ENCODE measurements at regions not wholly inside any gene's neighbourhood (a gene's known extent, or its start where the extent isn't known, plus 50 kb on each side); places are given as distances from the start of the nearest gene placed in this dataset.
"Not testable (repeated sequence)": the region's sequence is repeated elsewhere in the genome, so short reads cannot be mapped to it uniquely, and the experiment has no call there.

DNA sequence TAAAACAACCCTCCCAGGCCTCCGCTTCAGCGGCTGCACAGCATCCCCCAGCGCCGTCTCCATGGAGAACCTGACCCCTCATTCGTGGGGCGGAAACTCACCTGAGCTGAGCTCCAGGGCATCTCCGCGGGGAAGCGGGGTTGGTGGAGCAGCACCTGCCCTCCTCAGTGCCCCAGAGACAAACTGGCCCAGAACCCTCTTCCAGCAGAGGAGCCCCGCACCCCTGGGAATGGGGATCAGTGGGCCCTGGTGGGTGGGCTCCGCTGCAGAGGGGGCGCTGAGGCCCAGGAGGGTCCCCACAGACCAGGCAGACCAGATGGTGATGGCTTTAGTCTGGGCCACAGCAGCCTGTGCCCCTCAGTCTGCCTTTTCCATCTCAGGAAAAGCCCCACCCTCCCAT lies 261.2 kb downstream of the ADGRD1 start:
- not testable (repeated sequence) for DNase-seq

DNA sequence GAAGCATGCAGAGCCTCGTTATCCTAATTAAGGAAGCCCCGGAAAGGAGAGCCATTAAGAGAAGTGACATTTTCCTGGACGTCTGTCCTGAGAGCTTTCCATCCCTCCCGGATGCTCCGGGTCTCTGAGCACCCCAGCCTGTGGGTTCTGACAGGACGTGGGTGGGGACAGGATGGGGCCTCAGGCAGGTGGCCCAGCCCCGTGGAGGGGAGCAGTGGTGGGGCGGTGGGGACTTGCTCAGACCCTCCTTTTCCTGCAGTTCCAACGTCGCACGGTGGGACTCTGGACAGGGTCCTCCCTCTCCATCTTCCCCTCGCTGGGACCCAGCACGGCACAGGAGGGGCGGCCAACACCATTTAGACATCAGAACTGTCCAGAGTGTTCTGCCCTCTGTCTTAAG lies 262.9 kb downstream of the ADGRD1 start:
- DNase-seq: not testable (repeated sequence)

DNA sequence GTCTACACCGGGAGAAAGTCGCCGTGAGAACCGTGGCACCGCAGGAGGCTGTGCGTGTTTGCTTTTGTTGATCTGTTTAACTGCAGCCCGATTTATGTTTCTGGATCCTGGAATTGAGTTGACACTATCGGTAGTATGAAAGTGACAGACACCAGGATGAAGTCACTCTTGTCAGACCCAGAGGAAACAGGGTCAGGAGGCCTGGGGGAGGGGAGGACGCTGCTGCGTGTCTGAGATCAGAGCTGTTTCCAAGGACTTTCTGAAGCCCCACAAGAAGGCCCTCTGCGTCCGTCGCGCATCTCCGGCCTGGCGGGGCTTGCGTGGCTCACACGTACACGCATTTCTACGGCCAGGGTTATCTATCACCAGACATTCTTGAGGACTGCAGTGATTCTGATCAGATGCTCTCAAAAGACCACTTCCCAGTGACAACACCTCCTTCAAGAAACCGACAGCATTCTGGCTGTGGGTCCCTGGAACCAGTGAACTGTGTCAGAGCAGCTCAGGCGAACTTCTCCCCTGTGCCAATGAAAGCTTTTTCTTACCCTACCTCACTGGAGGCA lies 263.4 kb downstream of the ADGRD1 start:
- DNase-seq: no peak

DNA sequence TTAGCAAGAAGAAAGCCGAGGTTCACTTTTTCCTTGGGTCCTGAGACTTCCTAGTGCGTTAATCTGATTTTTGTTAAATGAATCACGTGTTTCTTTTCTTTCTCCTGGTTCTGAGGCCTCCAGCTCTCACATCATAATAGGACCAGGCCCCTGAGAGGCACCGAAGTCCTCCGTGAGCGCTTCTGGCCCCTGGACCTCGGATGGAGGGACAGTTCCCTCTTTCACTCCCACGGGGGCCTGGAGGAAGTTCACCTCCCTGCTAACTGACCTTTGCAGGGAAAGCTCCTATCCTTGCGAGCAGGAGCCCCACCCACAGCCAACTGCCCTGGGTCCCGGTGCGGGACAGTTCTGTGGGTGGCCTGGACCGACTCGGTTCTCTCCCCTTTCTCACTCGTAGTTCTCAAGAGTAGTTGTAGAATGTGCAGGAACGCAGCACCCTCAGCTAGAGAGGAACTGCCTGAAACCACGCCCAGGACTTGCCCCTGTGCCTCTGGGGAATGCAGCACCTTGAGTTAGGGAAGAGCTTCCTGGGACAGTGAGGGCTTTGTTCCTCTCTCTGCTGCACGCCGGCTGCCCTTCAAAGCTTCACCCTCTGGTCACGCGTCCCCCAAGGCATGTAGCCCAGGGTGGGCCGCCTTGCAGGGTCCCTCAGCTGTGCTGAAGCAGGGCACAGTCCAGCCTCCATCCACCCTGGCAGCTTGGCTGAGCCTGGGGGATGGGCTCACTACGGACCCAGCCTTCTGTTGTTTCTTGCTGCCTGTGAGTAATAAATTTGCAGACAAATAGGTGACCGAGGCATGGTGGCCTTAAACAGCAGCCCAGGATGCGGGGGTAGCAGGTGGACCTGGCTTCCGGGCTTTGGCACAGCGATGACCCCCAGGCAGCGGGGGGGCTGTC lies 264.6 kb downstream of the ADGRD1 start:
- DNase-seq: no peak

DNA sequence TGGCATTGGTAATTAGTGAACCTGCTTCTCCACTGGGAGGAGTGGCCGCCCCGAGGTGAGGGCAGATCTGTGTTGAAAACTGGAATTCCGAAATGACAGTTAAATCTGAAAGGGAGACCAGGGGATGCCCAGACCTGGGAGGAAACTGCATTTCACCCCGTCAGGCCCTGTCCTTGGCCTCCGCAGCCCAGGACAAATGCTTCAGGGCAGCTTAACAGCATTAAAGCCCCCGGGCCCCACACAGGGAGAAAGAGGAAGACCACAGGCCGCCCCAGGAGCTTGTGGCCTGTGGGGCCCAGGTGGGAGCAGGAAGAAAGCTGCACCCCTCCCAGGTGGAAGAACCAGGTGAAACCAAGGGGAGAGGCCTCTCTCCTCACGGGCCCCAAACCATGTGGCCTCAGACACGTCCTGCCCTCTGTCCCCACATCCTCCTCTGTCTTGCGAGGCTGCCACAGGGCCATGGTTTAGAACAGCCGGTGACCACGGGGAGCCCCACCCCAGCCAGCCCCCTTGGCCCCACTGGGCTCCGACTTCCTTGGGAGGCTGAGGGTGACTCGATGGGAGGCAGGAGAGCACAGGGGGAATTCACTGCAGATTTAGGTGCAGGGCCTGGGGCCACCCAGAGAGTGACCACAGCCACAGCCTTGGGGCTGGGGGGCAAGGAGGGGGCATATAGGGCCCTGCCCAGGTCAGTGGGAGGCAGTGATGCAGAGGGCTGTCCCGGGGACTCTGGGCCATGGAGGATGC lies 265.4 kb downstream of the ADGRD1 start:
- DNase-seq: no peak

DNA sequence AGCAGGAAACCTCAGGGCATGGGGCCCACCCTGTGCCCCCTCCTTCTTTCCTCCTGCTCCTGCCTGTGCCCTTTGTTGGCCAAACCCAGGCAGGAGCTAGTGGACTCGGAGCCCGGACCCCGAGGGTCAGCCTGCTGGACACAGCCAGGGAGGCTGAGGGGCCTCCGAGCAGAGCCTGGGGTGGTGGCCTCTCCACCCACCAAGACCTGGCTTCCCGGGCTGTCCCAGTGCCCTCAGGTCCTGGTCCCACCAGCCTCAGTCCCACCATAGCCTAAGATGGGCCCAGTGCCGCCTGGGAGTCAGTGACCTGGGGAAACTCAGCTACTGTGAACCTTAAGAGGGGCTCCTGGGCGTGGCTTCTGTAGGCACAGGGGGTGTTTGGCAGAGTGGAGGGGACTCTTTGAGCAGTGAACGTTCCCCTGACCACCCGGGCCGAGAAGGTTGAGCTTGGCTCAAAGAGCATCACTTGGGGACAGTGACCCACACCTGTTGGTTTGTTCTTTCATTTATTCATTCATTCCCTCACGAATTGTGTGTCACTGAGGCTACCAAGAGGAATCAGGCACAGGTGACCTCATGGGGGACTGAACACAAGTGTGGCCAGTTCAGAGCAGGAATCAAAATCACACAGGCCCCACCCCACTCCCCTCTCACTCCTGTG lies 266.1 kb downstream of the ADGRD1 start:
- DNase-seq: no peak

DNA sequence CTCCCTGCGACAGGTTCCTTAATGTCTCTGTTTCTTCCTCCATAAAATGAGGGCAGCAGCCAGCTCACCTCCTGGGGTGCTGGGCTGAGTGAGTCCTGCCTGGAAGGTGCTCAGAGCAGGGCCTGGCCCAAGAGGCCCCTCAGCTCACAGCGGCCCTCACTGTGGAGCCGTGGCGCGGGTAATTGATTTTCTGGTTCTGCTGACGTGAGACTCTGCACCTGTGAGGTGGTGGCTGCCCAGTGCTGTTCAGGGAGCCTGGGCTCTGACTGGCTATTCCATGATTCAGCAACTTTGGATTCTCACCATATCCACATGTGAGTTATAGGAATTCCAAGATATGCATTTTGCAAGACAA lies 266.6 kb downstream of the ADGRD1 start:
- DNase-seq: no peak

DNA sequence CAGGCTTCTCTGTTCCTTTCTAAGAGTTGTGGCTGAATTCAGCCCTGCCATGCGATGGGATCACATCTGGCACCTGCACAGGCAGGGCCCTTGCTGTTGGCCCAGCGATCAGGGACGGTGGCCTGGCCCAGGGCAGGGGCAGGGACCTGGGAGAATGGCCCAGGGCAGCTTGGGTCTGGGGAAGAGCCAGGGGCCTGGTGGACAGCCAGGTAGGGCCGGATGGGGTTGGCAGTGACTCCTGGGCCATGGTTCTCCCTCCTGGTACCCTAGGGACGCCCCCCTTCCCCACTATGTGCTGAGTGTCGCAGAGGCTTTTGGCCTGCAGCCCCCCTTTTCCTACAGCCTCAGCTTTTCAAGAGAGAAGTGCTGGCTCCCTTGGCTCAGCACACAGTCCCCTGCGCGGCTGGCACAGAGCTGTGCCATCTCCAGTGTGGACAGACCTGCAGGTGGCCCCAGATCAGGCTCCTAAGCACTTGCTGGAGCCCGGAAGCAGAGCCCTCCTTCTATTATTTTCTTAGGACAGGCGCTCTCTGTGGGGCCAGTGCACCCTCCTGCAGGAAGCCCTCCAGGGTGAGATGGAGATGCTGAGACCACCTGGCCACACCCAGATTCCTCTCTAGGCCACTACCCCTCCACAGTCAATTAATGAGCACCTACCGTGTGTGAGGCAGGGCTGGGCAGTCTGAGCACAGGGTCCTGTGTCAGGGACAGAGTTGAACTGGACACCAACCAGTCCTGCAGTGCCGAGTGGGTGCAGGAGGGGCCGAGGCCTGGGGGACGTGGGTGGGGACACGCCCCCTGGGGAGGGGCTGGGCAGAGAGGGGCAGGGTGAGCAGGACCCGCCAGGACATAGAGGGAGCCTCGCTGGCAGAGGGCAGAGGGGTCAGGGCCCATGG lies 267.6 kb downstream of the ADGRD1 start:
- DNase-seq: no peak

DNA sequence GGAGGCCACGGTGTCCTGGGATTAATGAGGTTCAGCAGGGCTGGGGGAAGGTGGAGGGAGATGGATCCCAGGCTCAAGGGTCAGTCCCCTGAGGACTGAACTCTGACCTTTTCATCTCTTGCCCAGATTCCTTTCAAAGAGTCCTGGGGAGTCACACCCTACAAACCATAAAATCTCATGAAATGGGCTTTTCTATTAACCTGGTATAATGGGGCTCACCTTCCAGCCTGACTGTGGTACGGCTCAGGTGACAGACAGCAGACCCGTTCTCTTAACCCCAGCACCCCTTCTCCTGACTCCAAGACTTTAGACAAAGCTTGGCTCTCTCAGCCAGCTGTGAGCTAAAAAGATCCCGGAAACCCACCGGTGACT lies 268.2 kb downstream of the ADGRD1 start:
- DNase-seq: no peak

DNA sequence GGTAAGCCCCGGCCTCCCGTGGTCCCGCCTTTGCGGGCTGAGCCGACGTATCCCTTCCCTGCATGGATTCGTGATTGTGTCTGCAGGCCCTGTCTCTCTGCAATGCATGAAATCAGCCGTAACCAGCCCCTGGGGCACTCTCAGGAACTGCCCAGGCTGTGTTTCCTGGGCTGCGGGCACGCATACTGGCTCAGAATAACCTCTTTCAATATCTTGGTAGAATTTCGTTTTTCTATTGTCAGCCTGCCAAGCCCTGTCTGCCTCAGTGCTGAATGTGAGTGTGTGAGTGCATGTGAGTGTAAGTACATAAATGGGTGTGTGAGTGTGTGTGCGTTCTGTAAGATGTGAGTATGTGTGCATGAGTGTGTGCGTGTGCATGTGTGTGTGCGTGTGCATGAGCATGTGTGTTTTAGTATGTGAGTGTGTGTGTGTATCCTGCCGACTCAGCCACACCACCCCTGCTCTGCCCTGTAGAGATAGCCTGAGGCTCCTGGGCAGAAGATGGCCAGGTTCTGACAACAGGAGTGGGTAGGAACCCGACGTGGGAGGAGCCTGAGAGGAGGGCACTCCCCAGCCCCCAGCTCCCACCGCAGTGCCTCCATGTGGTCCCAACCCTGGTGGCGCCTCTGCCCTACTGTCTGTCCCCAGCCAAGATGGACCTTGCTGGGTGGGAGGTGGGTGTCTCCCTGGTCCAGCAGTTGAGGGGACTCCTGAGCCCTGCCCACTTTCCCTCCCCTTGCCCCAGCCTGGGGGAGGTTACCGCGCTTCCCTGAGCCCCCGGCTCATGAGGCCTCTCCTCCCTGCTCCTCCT lies 268.8 kb downstream of the ADGRD1 start:
- no peak for DNase-seq

DNA sequence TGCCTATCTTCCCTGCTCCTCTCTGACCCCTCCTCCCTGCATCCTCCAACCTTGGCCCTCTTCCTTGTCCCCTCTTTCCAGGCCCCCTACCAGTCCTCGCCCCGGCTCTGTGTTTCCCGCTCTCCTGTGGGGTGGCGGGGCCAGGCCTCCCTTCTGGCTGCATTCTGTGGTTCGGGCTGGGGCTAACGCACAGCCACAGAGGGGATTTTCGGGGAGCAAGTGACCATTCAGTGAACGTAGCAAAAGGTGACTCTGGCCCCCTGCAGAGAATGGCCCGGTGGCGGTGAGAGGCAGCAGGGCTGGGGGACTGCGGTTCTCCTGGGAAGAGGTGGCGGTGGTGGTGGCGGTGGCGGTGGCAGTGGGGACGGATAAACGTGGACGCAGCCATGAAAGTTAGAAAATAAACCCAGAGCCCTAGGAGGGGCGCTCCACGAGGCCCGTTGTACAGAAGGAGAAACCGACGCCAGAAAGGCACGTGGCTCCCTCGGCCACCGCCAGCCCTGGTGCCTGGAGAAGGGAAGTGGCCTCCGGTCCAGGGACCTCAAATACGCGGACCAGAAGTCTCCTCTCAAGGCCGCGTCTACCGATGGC lies 269.6 kb downstream of the ADGRD1 start:
- no peak for DNase-seq

DNA sequence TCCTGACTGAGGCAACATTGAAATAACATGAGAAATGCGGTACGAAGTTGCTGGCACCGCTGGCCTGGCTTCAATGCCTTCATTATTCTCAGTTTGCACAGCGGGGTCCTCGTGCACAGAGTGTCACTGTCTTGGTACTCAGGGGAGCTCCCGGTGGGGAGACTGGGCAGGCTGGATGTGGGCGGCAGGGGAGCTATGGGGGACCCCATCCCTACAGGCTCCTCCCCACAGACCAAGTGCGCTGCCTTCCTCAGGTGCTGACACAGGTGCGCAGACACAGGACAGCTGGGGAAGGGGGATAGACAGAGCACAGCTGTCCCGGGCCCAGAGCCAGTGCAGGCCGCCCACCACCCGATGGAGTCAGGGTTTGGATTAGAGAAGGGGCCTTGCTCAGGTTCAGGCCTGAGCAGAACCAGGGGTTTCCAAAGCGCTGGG lies 270.1 kb downstream of the ADGRD1 start:
- DNase-seq: no peak

DNA sequence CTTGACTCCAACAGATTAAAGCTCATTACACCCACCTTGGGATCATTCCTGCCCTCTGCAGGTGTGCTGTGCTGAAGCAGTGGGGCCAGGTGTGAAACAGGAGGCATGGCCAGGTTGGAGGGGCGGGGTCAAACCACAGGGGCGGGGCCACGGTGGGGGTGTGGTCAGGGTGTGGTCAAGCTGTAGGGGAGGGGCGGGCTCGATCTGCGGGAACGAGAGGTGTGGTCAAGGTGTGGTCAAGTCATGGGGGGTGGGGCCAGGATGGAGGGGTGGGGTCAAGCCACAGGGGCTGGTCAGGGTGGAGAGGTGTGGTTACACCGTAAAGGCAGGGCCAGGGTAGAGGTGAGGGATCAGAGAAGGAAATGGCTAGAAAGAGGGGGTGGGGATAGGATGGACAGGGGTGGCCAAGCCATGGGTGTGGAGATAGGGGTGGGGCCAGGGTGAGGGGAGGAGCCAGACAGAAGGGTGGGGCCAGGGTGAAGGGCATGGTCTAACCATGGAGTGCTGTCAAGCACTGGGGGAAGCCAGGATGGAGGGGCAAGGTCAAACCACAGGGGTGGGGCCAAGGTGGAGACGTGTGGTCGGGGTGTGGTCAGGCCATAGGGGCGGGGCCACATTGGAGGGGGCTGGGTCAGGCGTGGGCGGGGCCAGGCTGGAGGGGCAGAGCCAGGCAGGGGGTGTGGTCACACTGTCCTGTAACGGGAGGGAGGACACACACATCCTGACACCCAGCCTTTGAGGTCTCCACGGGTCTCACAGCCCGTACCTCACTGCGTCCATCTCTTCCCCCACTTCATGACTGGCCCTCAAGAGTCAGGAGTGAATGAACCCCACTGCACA lies 270.7 kb downstream of the ADGRD1 start:
- not testable (repeated sequence) for DNase-seq

DNA sequence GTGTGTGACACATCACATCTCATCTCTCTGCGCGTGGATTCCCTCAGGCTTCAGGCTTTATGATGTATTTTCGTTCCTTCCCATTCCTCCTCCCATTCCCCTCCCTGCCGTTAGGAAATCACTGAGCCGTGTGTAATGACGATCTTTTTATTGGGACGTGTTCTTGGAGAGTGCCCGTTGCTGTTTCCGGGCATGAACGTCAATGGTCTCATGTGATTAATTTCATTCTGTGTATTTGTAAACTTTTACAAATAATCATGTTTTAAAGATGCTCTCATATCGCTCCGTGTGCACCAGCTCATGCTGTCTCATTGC lies 271.3 kb downstream of the ADGRD1 start:
- not testable (repeated sequence) for DNase-seq

DNA sequence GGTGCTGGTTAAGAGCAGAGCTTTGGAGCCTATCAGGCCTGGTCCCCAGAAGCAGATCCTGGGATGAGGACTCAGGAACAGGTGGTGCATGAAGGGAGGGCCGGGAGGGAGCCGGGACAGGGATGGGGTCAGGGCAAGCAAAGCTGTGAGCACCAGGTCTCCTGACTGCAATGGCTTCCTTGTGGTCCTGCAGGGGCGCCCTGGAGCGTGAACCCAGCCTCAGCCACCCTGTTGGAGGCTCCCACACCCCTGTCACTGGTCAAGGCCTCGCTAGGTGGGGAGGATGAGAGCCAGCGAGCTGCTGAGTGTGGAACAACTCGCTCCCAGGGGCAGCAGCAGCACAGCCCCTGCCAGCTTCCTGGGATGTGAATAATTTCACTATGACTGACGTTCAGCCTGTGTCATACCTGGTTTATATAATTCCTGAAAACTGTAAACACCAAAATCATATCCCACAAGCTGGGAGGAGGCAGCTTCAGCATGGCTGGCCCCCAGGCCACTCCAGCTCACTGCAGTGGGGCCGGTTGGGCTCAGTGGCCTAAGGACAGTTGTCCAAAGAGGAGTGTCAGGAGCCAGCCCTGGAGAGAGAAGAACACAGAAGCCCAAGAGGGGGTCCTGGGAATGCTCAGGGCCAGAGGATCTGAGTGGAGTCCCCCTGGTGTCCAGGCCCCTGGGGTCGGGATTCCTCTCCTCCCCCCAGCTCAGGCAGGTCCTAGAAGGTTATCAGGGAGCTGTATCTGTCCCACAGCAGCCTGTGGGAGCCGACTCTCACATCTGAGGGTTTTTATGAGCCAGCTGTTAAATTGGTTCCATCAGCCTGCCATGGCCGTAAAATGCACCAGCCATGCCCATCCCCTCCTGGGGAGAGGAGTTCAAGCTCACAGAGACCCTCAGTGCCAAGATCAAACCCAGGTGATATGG lies 272.9 kb downstream of the ADGRD1 start:
- no peak for DNase-seq

DNA sequence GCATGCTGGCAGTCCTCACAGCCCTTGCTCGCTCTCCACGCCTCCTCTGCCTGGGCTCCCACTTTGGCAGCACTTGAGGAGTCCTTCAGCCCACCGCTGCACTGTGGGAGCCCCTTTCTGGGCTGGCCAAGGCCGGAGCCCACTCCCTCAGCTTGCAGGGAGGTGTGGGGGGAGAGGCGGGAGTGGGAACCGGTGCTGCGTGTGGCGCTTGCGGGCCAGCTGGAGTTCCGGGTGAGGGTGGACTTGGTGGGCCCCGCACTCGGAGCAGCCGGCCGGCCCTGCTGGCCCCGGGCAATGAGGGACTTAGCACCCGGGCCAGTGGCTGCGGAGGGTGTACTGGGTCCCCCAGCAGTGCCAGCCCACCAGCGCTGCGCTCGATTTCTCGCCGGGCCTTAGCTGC lies 273.9 kb downstream of the ADGRD1 start:
- DNase-seq: not testable (repeated sequence)

DNA sequence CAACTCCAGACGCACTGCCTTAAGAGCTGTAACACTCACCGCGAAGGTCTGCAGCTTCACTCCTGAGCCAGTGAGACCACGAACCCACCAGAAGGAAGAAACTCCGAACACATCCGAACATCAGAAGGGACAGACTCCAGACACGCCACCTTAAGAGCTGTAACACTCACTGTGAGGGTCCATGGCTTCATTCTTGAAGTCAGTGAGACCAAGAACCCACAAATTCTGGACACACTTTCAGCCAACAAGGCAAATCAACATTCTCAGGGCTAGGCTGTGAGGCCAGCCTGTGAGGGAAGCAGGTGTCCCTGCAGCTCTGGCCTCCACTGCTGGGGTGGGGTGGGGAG lies 275.3 kb downstream of the ADGRD1 start:
- not testable (repeated sequence) for DNase-seq

DNA sequence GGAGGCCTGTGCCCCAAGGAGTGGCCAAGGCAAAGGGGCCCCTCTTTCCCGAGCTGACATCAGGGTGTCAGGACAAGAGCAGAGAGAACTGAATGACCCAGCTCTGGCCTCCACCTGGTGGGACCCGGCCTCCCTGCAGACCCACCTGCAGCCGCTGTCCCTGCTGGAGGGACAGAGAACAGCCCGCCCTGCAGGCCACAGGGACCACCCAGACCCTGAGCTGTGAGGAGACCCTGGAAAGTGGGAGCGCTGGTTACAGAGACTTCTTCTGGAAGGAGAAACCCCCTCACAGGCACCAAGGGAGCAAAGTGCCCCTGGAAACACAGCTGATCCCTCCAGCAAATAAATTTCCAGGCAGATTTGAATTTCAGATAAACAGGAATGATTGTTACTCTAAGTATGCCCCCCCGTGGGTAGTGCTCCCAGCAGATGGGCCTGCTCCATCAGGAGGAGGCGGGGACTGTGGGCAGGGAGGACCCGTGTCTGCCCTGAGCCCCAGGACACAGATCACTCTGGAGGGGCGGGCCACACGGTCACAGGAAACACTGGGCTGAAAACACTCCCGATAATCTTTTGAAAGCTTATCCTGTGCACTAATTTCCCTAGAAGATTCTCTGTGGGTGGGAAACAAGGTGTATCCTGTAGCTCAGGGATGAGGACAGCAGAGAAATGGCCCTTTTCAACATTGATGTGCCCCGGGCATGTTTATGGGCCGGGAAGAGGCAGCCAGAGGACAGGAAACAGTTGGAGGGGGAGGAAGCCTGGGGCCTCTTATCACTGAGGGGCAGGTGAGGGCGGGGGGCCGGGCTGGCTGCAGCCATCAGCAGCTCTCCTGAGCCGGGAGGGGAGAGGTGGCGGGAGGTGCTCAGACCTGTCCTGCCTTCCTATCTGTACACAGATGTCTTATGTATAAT lies 276.0 kb downstream of the ADGRD1 start:
- no peak for DNase-seq

All from NCI-H1092 (cell line).